Testis (tissue), 2 donors: ENCODE measurements at regions not wholly inside any gene's neighbourhood (a gene's known extent, or its start where the extent isn't known, plus 50 kb on each side); places are given as distances from the start of the nearest gene placed in this dataset.

Experiments used
- POLR2A ChIP-seq: fragments of 450-650 bp; IDR thresholded peaks from one replicate; pipeline ENCODE4 v1.6.1; 2017; ENCODE audit warnings: antibody characterized with exemption, mild to moderate bottlenecking, moderate library complexity
- TF ChIP-seq, protein P1 (sequence below), 3 experiments: fragments of 450-650 bp in 2 of 3; fragments of 200-600 bp in 1 of 3; sonication (generic) in 1 of 3; IDR thresholded peaks; one replicate each; pipeline ENCODE4 v1.5.1; 2016 to 2019; ENCODE audit warnings: antibody characterized with exemption in 3 of 3, mild to moderate bottlenecking in 2 of 3, moderate library complexity in 1 of 3

DNA sequence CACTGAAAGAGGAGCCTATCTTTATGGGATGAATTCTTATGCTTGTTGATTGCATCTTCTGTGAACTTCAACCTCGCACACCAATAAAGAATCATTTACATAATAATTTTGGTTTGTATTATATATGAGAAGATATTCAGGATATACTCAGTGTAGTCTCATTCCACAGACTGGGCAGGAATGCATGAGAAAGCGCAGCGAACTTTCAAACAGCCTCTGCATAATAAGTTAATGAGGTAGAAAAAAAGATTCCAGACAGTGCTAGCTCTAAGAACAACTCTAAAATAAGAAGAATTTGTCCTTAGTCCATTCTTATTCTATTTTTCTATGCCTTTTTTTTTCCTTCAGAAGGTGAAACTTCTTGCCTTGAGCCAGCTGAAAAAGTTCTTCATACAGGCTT is 224.3 kb upstream of the CTSO start:
- TF ChIP-seq, protein P1, sequence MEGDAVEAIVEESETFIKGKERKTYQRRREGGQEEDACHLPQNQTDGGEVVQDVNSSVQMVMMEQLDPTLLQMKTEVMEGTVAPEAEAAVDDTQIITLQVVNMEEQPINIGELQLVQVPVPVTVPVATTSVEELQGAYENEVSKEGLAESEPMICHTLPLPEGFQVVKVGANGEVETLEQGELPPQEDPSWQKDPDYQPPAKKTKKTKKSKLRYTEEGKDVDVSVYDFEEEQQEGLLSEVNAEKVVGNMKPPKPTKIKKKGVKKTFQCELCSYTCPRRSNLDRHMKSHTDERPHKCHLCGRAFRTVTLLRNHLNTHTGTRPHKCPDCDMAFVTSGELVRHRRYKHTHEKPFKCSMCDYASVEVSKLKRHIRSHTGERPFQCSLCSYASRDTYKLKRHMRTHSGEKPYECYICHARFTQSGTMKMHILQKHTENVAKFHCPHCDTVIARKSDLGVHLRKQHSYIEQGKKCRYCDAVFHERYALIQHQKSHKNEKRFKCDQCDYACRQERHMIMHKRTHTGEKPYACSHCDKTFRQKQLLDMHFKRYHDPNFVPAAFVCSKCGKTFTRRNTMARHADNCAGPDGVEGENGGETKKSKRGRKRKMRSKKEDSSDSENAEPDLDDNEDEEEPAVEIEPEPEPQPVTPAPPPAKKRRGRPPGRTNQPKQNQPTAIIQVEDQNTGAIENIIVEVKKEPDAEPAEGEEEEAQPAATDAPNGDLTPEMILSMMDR (IDR thresholded peaks at IDR 0.05) = no peak
- no peak for TF ChIP-seq POLR2A
